Activated naive CD4-positive, alpha-beta T cell treated with anti-CD3 and anti-CD28 coated beads for 36 hours (primary cell): ENCODE measurements at regions not wholly inside any gene's neighbourhood (a gene's known extent, or its start where the extent isn't known, plus 50 kb on each side); places are given as distances from the start of the nearest gene placed in this dataset.

ENCODE experiments used
- CTCF ChIA-PET: fragments of 350-600 bp; sonication (Branson Sonifier 250); formaldehyde crosslinking; loops from one replicate; lab custom pipeline; 2021; ENCODE audit warnings: antibody characterized with exemption; lab: Charles Lee
- DNase-seq: peaks from one replicate; pipeline ENCODE4 v3.0.0-alpha.2; 2020
- H3K27ac Mint-ChIP-seq: one replicate; pipeline ENCODE4 v1.8.0; 2021; ENCODE audit warnings: mild to moderate bottlenecking, mixed read lengths
- H3K27me3 Mint-ChIP-seq: one replicate; pipeline ENCODE4 v1.8.0; 2021; ENCODE audit warnings: low read depth, mixed read lengths
- H3K36me3 Mint-ChIP-seq: one replicate; pipeline ENCODE4 v1.8.0; 2021; ENCODE audit warnings: low read depth, mixed read lengths
- H3K4me1 Mint-ChIP-seq: one replicate; pipeline ENCODE4 v1.8.0; 2021; ENCODE audit warnings: low read depth, mixed read lengths
- H3K4me3 Mint-ChIP-seq: one replicate; pipeline ENCODE4 v1.8.0; 2021; ENCODE audit warnings: mild to moderate bottlenecking, moderate library complexity, mixed read lengths
- H3K9me3 Mint-ChIP-seq: one replicate; pipeline ENCODE4 v1.8.0; 2021; ENCODE audit warnings: mixed read lengths
- intact Hi-C: fragments of 100-400 bp; cut with micrococcal nuclease; formaldehyde crosslinking; loops from one replicate; pipeline ENCODE4 v1.15.1; 2023

DNA sequence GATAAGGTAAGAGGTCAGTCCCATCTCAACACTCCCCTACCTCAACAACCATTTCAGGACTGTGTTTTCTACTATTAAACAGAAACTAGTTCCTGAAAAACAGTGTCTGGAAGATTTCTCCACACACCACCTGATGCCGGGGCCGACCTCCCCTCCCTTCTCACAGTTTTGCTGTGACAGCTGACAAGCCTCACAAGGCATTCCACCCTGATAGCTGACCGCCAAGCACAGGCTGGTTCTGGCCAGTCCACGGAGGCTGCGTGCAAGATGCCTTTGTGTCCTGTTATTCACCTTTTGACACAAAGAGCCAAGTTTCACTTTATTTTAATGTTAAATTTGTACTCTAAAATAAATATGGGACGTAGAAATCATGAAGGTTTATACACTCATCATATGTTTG, 758.6 kb downstream of the PDHA2 start:
- Mint-ChIP-seq H3K9me3 (peaks cover 2% of the 10 kb centered on the region), H3K27me3 (no peaks in the 10 kb centered on the region), H3K4me3 (no peak overlapping the region), H3K27ac (no peak overlapping the region), H3K4me1 (no peaks in the 10 kb centered on the region), H3K36me3 (no peaks in the 10 kb centered on the region)
- intact Hi-C loops = no loop called here
- no peak for DNase-seq
- CTCF ChIA-PET = interaction anchor here (0.6 kb wide), 1 partner anchor 366 kb away, joined by 3 read pairs; no protein-coding TSS in a partner anchor

- CTCF ChIA-PET = no interaction called here
- H3K27me3 Mint-ChIP-seq = no peaks in the 10 kb centered on the region
- H3K9me3 Mint-ChIP-seq = peaks cover 2% of the 10 kb centered on the region
- H3K4me3 Mint-ChIP-seq = no peak overlapping the region
- DNase-seq = no peak
- intact Hi-C loops = no loop called here
- H3K4me1 Mint-ChIP-seq = no peaks in the 10 kb centered on the region
- H3K27ac Mint-ChIP-seq = no peak overlapping the region
- no peaks in the 10 kb centered on the region for H3K36me3 Mint-ChIP-seq
Measured at GRCh38 chr4:96599752-96600151, 759.9 kb downstream of the PDHA2 start.

DNA sequence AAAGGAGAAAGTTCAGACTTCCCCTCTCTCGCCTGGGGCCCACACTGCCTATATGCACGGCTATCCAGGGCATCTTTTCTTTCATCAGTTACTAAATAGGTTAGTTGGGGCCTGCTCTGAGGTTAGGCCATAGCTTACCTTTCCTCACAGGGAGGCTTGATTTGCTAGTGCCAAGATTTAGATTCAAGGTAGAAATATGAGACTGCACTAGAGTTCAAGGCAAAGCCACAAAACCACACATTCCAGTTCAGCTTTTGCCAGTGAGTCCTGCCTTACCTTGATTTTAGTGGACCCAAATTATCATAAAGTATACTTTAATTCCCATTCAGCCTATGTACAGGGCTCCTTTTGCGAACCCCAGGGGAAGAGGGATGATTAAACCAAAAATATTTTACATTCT, 762.8 kb downstream of the PDHA2 start:
- no peak for DNase-seq
- CTCF ChIA-PET = no interaction called here
- no peaks in the 10 kb centered on the region for H3K4me1 Mint-ChIP-seq
- intact Hi-C loops = no loop called here
- no peak overlapping the region for H3K4me3 Mint-ChIP-seq
- H3K36me3 Mint-ChIP-seq = no peaks in the 10 kb centered on the region
- H3K27ac Mint-ChIP-seq = no peak overlapping the region
- H3K27me3 Mint-ChIP-seq = no peaks in the 10 kb centered on the region
- H3K9me3 Mint-ChIP-seq = no peaks in the 10 kb centered on the region

DNA sequence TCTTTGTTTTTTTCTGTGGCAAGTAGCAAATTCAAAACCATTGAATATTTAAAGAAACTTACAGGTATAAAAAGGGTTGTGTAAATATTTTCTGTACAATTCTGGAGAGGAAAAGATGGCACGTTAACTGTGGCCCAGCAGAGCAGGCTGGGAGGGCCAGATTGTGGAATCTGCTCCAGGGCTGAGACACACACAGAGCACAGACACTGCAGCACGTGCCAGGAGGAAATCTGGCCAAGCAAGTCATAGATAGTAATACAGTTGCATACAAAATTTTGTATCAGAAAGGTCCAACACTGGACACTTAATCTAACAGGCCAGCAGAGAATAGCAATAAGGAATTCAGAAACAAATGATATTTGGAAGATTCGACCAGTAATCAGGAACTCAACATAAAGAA, 763.7 kb downstream of the PDHA2 start:
- intact Hi-C loops = no loop called here
- Mint-ChIP-seq H3K9me3 (no peaks in the 10 kb centered on the region), H3K27me3 (no peaks in the 10 kb centered on the region), H3K27ac (no peak overlapping the region), H3K4me3 (no peak overlapping the region), H3K4me1 (no peaks in the 10 kb centered on the region), H3K36me3 (no peaks in the 10 kb centered on the region)
- CTCF ChIA-PET = no interaction called here
- DNase-seq = no peak

GRCh38 chr4:96606451-96606850, 766.6 kb downstream of the PDHA2 start:
- Mint-ChIP-seq H3K9me3 (no peaks in the 10 kb centered on the region), H3K4me1 (no peaks in the 10 kb centered on the region), H3K4me3 (no peak overlapping the region), H3K27ac (no peak overlapping the region), H3K27me3 (no peaks in the 10 kb centered on the region), H3K36me3 (no peaks in the 10 kb centered on the region)
- CTCF ChIA-PET = no interaction called here
- intact Hi-C loops = no loop called here
- DNase-seq = no peak

DNA sequence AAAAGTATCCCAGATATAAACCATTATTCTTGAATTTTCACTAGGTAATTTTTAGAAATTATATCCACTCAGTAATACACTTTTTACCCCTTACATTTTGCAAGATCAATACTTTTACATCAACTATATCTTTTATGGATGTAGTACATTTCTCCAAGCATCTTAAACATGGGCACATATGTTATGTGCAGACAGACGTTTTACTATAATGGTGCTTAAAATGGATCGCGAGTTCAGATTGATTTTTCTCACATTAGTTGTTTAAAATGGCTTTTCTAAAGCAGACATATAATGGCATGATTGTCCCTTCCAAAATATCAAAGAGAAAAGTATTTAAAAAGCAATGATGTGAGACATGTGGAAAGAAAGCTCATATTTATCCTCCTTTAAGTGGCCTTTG, 786.1 kb downstream of the PDHA2 start:
- no peaks in the 10 kb centered on the region for H3K9me3 Mint-ChIP-seq
- no peak overlapping the region for H3K4me3 Mint-ChIP-seq
- DNase-seq = no peak
- H3K27me3 Mint-ChIP-seq = no peaks in the 10 kb centered on the region
- intact Hi-C loops = no loop called here
- CTCF ChIA-PET = no interaction called here
- H3K4me1 Mint-ChIP-seq = no peaks in the 10 kb centered on the region
- H3K27ac Mint-ChIP-seq = no peak overlapping the region
- H3K36me3 Mint-ChIP-seq = no peaks in the 10 kb centered on the region

GRCh38 chr4:96630839-96631238, 790.9 kb downstream of the PDHA2 start:
- intact Hi-C loops = no loop called here
- Mint-ChIP-seq H3K27me3 (no peaks in the 10 kb centered on the region), H3K4me1 (no peaks in the 10 kb centered on the region), H3K36me3 (no peaks in the 10 kb centered on the region), H3K4me3 (no peak overlapping the region), H3K9me3 (no peaks in the 10 kb centered on the region), H3K27ac (no peak overlapping the region)
- CTCF ChIA-PET = no interaction called here
- DNase-seq = no peak

- Mint-ChIP-seq H3K36me3 (no peaks in the 10 kb centered on the region), H3K4me1 (no peaks in the 10 kb centered on the region), H3K4me3 (no peak overlapping the region), H3K9me3 (peaks cover 5% of the 10 kb centered on the region), H3K27me3 (no peaks in the 10 kb centered on the region), H3K27ac (no peak overlapping the region)
- CTCF ChIA-PET = no interaction called here
- no peak for DNase-seq
- intact Hi-C loops = no loop called here
Measured at GRCh38 chr4:96637971-96638412, 798.1 kb downstream of the PDHA2 start.

- DNase-seq = no peak
- peaks cover 5% of the 10 kb centered on the region for H3K9me3 Mint-ChIP-seq
- no peaks in the 10 kb centered on the region for H3K27me3 Mint-ChIP-seq
- H3K27ac Mint-ChIP-seq = no peak overlapping the region
- no peaks in the 10 kb centered on the region for H3K36me3 Mint-ChIP-seq
- H3K4me1 Mint-ChIP-seq = no peaks in the 10 kb centered on the region
- H3K4me3 Mint-ChIP-seq = no peak overlapping the region
- intact Hi-C loops = no loop called here
- CTCF ChIA-PET = no interaction called here
Measured at GRCh38 chr4:96639932-96640331, 800.0 kb downstream of the PDHA2 start.

DNA sequence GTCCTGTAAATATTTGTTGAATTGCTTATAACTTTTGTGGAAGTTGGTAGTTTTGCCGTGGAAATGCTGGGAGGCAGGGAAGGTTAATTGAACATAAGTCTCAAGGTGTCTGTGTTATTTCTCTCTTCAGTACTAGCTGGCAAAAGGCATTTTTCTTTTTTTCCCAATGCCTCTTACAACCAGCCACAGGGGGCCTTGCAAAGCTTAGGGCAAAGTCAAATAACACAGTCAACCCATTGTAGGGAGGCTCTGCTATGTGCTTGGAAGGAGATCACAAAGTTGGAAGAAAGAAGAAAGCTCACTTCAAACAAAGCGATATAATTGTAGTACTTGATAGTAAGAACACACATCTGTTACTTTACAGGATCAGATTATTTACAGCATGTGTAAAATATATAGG, 802.6 kb downstream of the PDHA2 start:
- Mint-ChIP-seq H3K4me3 (no peak overlapping the region), H3K36me3 (no peaks in the 10 kb centered on the region), H3K27ac (no peak overlapping the region), H3K4me1 (no peaks in the 10 kb centered on the region), H3K27me3 (no peaks in the 10 kb centered on the region), H3K9me3 (peaks cover 4% of the 10 kb centered on the region)
- CTCF ChIA-PET = no interaction called here
- DNase-seq = no peak
- intact Hi-C loops = no loop called here

DNA sequence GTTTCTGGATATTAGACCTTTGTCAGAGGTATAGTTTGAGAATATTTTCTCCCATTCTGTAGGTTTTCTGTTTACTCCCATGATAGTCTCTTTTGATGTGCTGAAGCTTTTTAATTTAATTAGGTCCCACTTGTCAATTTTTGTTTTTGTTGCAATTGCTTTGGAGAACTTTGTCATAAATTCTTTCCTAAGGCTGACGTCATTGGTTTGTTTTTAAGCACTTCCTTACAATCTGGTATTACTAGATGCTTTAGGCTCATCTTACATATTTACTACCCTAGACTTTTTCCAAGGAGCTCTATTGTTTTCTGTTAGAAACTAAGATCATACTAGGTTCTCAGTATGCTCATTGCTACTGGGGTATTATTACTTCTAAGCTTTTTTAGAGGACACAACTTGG, 806.3 kb downstream of the PDHA2 start:
- intact Hi-C loops = no loop called here
- H3K4me3 Mint-ChIP-seq = no peak overlapping the region

DNA sequence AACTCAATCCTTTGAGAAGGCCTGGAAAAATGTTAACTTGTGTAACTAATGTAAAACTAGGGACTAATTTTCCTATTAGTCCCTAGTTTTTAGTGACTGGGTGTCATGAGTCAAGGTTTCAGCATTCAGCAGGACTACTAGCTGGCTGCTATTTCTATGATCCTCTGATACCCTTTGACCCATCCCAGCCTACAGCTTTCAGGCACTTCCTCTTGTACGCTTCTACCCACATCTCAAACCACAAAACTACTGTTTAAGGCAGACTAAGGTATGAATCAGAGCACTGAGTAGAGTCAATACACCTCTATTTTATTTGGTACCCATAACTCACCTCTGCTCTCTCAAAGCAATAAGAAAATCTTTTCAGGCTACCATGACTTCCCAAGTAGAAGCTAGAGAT, 809.6 kb downstream of the PDHA2 start:
- no peaks in the 10 kb centered on the region for H3K27me3 Mint-ChIP-seq
- H3K9me3 Mint-ChIP-seq = peaks cover 2% of the 10 kb centered on the region
- CTCF ChIA-PET = no interaction called here
- H3K4me1 Mint-ChIP-seq = no peaks in the 10 kb centered on the region
- H3K27ac Mint-ChIP-seq = no peak overlapping the region
- intact Hi-C loops = no loop called here
- H3K36me3 Mint-ChIP-seq = no peaks in the 10 kb centered on the region
- DNase-seq = no peak
- no peak overlapping the region for H3K4me3 Mint-ChIP-seq

More for the DNA sequence above, 806.3 kb downstream of the PDHA2 start:
- no peaks in the 10 kb centered on the region for H3K4me1 Mint-ChIP-seq
- H3K9me3 Mint-ChIP-seq = peaks cover 2% of the 10 kb centered on the region
- DNase-seq = no peak
- no peaks in the 10 kb centered on the region for H3K36me3 Mint-ChIP-seq
- CTCF ChIA-PET = no interaction called here
- H3K27me3 Mint-ChIP-seq = no peaks in the 10 kb centered on the region
- no peak overlapping the region for H3K27ac Mint-ChIP-seq

DNA sequence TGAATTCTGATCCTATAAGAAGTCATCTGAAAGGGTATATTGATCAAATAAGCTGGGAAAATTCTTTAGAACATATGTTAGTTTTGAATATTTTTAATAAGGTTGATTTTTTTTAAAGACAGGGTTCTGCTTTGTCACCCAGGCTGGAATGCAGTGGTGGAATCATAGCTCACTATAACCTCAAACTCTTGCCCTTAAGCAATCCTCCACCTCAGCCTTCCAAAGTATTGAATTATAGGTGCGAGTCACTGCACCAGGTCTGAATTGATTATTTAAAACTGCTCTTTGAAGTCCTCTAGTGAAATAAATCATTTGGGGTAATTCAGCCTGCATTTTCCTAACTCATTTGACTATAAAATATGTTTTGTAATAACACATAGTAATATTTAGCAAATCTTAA, 812.3 kb downstream of the PDHA2 start:
- no peak overlapping the region for H3K27ac Mint-ChIP-seq
- no peak for DNase-seq
- CTCF ChIA-PET = no interaction called here
- no peaks in the 10 kb centered on the region for H3K9me3 Mint-ChIP-seq
- intact Hi-C loops = no loop called here
- H3K27me3 Mint-ChIP-seq = no peaks in the 10 kb centered on the region
- no peaks in the 10 kb centered on the region for H3K36me3 Mint-ChIP-seq
- no peaks in the 10 kb centered on the region for H3K4me1 Mint-ChIP-seq
- H3K4me3 Mint-ChIP-seq = no peak overlapping the region

GRCh38 chr4:96652821-96653220, 812.9 kb downstream of the PDHA2 start:
- Mint-ChIP-seq H3K27ac (no peak overlapping the region), H3K4me3 (no peak overlapping the region), H3K27me3 (no peaks in the 10 kb centered on the region), H3K9me3 (no peaks in the 10 kb centered on the region), H3K4me1 (no peaks in the 10 kb centered on the region), H3K36me3 (no peaks in the 10 kb centered on the region)
- CTCF ChIA-PET = no interaction called here
- intact Hi-C loops = no loop called here
- no peak for DNase-seq
